Activated CD4-positive, alpha-beta T cell treated with anti-CD3 and anti-CD28 coated beads for 24 hours (primary cell): ENCODE measurements at regions not wholly inside any gene's neighbourhood (a gene's known extent, or its start where the extent isn't known, plus 50 kb on each side); places are given as distances from the start of the nearest gene placed in this dataset.

Source experiments
- DNase-seq, 2 donors: peaks; one replicate each; pipeline ENCODE4 v3.0.0-alpha.2; 2020; ENCODE audit warnings: low read depth in 2 of 2

- DNase-seq: no peak
Observed at GRCh38 chr9:71589612-71590011, 178.7 kb downstream of the CEMIP2 start.

GRCh38 chr9:71587576-71588362 lies 180.5 kb downstream of the CEMIP2 start:
- no peak for DNase-seq

GRCh38 chr9:71583792-71584191 lies 184.5 kb downstream of the CEMIP2 start:
- DNase-seq: no peak

GRCh38 chr9:71582347-71582746 lies 186.0 kb downstream of the CEMIP2 start:
- no peak for DNase-seq

GRCh38 chr9:71581101-71581500 lies 187.2 kb downstream of the CEMIP2 start:
- no peak for DNase-seq

GRCh38 chr9:71571186-71571585 lies 197.1 kb downstream of the CEMIP2 start:
- no peak for DNase-seq

- no peak for DNase-seq
Observed at GRCh38 chr9:71567890-71568289, 200.4 kb downstream of the CEMIP2 start.

GRCh38 chr9:71562140-71562539 lies 206.2 kb downstream of the CEMIP2 start:
- DNase-seq: no peak

- no peak for DNase-seq
Observed at GRCh38 chr9:71557310-71557709, 211.0 kb downstream of the CEMIP2 start.

- DNase-seq: no peak
Observed at GRCh38 chr9:71552480-71552879, 215.8 kb downstream of the CEMIP2 start.

- no peak for DNase-seq
Observed at GRCh38 chr9:71549023-71549422, 219.3 kb downstream of the CEMIP2 start.

- no peak for DNase-seq
Observed at GRCh38 chr9:71544464-71544863, 223.8 kb downstream of the CEMIP2 start.

- no peak for DNase-seq
Observed at GRCh38 chr9:71541436-71541835, 226.9 kb downstream of the CEMIP2 start.

GRCh38 chr9:71524996-71525580 lies 243.2 kb downstream of the CEMIP2 start:
- DNase-seq: no peak

- DNase-seq: no peak
Observed at GRCh38 chr9:71524516-71524915, 243.8 kb downstream of the CEMIP2 start.

- no peak for DNase-seq
Observed at GRCh38 chr9:71521132-71521531, 247.2 kb downstream of the CEMIP2 start.

- DNase-seq: no peak
Observed at GRCh38 chr9:71519098-71519696, 249.1 kb downstream of the CEMIP2 start.

- DNase-seq: no peak
Observed at GRCh38 chr9:71518045-71518827, 250.1 kb downstream of the CEMIP2 start.

GRCh38 chr9:71515626-71516025 lies 252.7 kb downstream of the CEMIP2 start:
- DNase-seq: no peak

- no peak for DNase-seq
Observed at GRCh38 chr9:71515107-71515506, 253.2 kb downstream of the CEMIP2 start.

- DNase-seq: no peak
Observed at GRCh38 chr9:71514344-71514975, 253.9 kb downstream of the CEMIP2 start.

GRCh38 chr9:71509054-71509453 lies 259.3 kb downstream of the CEMIP2 start:
- no peak for DNase-seq
